ENCODE measurements at regions not wholly inside any gene's neighbourhood (a gene's known extent, or its start where the extent isn't known, plus 50 kb on each side); places are given as distances from the start of the nearest gene placed in this dataset.
"Not testable (repeated sequence)": the region's sequence is repeated elsewhere in the genome, so short reads cannot be mapped to it uniquely, and the experiment has no call there.

- Mint-ChIP-seq H3K27me3 (ENCODE audit: low read depth) (peaks cover 18% of the 10 kb centered on the region), H3K27ac (no peak overlapping the region), H3K9me3 (no peaks in the 10 kb centered on the region), H3K36me3 (ENCODE audit: insufficient read depth in 2 of 2) (no peaks in the 10 kb centered on the region), H3K4me3 (no peak overlapping the region), H3K4me1 (ENCODE audit: low read depth) (no peaks in the 10 kb centered on the region)
- ATAC-seq (replicated peaks in 1 of 2), result no peak
- no peak for DNase-seq
Measured at GRCh38 chr6:845566-845965, 152.6 kb upstream of the EXOC2 start.

- Mint-ChIP-seq H3K36me3 (ENCODE audit: insufficient read depth in 2 of 2) (no peaks in the 10 kb centered on the region), H3K4me1 (ENCODE audit: low read depth) (no peaks in the 10 kb centered on the region), H3K4me3 (no peak overlapping the region), H3K9me3 (no peaks in the 10 kb centered on the region), H3K27ac (no peak overlapping the region), H3K27me3 (ENCODE audit: low read depth) (peaks cover 23% of the 10 kb centered on the region)
- ATAC-seq (replicated peaks in 1 of 2) (no peak), DNase-seq (no peak)
Measured at GRCh38 chr6:845101-845500, 152.2 kb upstream of the EXOC2 start.

- no peak for ATAC-seq (replicated peaks in 1 of 2)
- no peak overlapping the region for H3K4me3 Mint-ChIP-seq
- H3K27ac Mint-ChIP-seq, result no peak overlapping the region
- H3K9me3 Mint-ChIP-seq, result no peaks in the 10 kb centered on the region
- DNase-seq, result no peak
- H3K4me1 Mint-ChIP-seq (ENCODE audit: low read depth), result no peaks in the 10 kb centered on the region
- H3K36me3 Mint-ChIP-seq (ENCODE audit: insufficient read depth in 2 of 2), result no peaks in the 10 kb centered on the region
- H3K27me3 Mint-ChIP-seq (ENCODE audit: low read depth), result peaks cover 20% of the 10 kb centered on the region
Measured at GRCh38 chr6:842141-842540, 149.2 kb upstream of the EXOC2 start.

- no peaks in the 10 kb centered on the region for H3K9me3 Mint-ChIP-seq
- H3K27me3 Mint-ChIP-seq (ENCODE audit: low read depth), result peaks cover 24% of the 10 kb centered on the region
Measured at GRCh38 chr6:841569-841968, 148.6 kb upstream of the EXOC2 start.

GRCh38 chr6:839201-839600 lies 146.3 kb upstream of the EXOC2 start:
- ATAC-seq (replicated peaks in 1 of 2) (no peak), DNase-seq (no peak)
- no peak overlapping the region for H3K27ac Mint-ChIP-seq
- peaks cover 0 to 2% of the 10 kb centered on the region in 2 donors for H3K9me3 Mint-ChIP-seq
- peaks cover 2% of the 10 kb centered on the region in 2 donors for H3K36me3 Mint-ChIP-seq (ENCODE audit: insufficient read depth in 2 of 2)
- H3K4me1 Mint-ChIP-seq (ENCODE audit: low read depth), result no peaks in the 10 kb centered on the region
- peaks cover 31% of the 10 kb centered on the region for H3K27me3 Mint-ChIP-seq (ENCODE audit: low read depth)
- H3K4me3 Mint-ChIP-seq, result no peak overlapping the region

More at GRCh38 chr6:841569-841968, 148.6 kb upstream of the EXOC2 start:
- no peak overlapping the region for H3K4me3 Mint-ChIP-seq
- no peaks in the 10 kb centered on the region for H3K4me1 Mint-ChIP-seq (ENCODE audit: low read depth)
- ATAC-seq (replicated peaks in 1 of 2), result no peak
- no peak for DNase-seq
- H3K36me3 Mint-ChIP-seq (ENCODE audit: insufficient read depth in 2 of 2), result no peaks in the 10 kb centered on the region
- no peak overlapping the region for H3K27ac Mint-ChIP-seq

- H3K9me3 Mint-ChIP-seq, result peaks cover 3 to 5% of the 10 kb centered on the region in 2 donors
- no peaks in the 10 kb centered on the region for H3K4me1 Mint-ChIP-seq (ENCODE audit: low read depth)
- H3K4me3 Mint-ChIP-seq, result no peak overlapping the region
- peaks cover 2% of the 10 kb centered on the region in 2 donors for H3K36me3 Mint-ChIP-seq (ENCODE audit: insufficient read depth in 2 of 2)
- ATAC-seq (replicated peaks in 1 of 2), result no peak
- peaks cover 29% of the 10 kb centered on the region for H3K27me3 Mint-ChIP-seq (ENCODE audit: low read depth)
- no peak overlapping the region for H3K27ac Mint-ChIP-seq
- DNase-seq, result no peak
Measured at GRCh38 chr6:837380-837779, 144.4 kb upstream of the EXOC2 start.

GRCh38 chr6:836276-836853 lies 143.4 kb upstream of the EXOC2 start:
- ATAC-seq (replicated peaks in 1 of 2), result no peak
- no peak overlapping the region for H3K27ac Mint-ChIP-seq
- H3K36me3 Mint-ChIP-seq (ENCODE audit: insufficient read depth in 2 of 2), result peaks cover 2% of the 10 kb centered on the region in 2 donors
- DNase-seq, result no peak
- peaks cover 23% of the 10 kb centered on the region for H3K27me3 Mint-ChIP-seq (ENCODE audit: low read depth)
- H3K4me3 Mint-ChIP-seq, result no peak overlapping the region
- H3K9me3 Mint-ChIP-seq, result peaks cover 3 to 6% of the 10 kb centered on the region in 2 donors
- no peaks in the 10 kb centered on the region for H3K4me1 Mint-ChIP-seq (ENCODE audit: low read depth)

- Mint-ChIP-seq H3K4me3 (no peak overlapping the region), H3K27me3 (ENCODE audit: low read depth) (peaks cover 19% of the 10 kb centered on the region), H3K9me3 (peaks cover 3 to 7% of the 10 kb centered on the region in 2 donors), H3K27ac (no peak overlapping the region), H3K36me3 (ENCODE audit: insufficient read depth in 2 of 2) (peaks cover 2 to 3% of the 10 kb centered on the region in 2 donors), H3K4me1 (ENCODE audit: low read depth) (no peaks in the 10 kb centered on the region)
- ATAC-seq (replicated peaks in 1 of 2) (no peak), DNase-seq (no peak)
Measured at GRCh38 chr6:835476-836160, 142.7 kb upstream of the EXOC2 start.

- DNase-seq (no peak), ATAC-seq (replicated peaks in 1 of 2) (no peak)
- Mint-ChIP-seq H3K27me3 (ENCODE audit: low read depth) (peaks cover 13% of the 10 kb centered on the region), H3K4me1 (ENCODE audit: low read depth) (no peaks in the 10 kb centered on the region), H3K4me3 (no peak overlapping the region), H3K36me3 (ENCODE audit: insufficient read depth in 2 of 2) (peaks cover 2 to 4% of the 10 kb centered on the region in 2 donors), H3K27ac (no peak overlapping the region), H3K9me3 (peaks cover 3 to 8% of the 10 kb centered on the region in 2 donors)
Measured at GRCh38 chr6:834866-835265, 141.9 kb upstream of the EXOC2 start.

- Mint-ChIP-seq H3K9me3 (peaks cover 3 to 8% of the 10 kb centered on the region in 2 donors), H3K27ac (no peak overlapping the region), H3K36me3 (ENCODE audit: insufficient read depth in 2 of 2) (peaks cover 2 to 4% of the 10 kb centered on the region in 2 donors), H3K4me1 (ENCODE audit: low read depth) (no peaks in the 10 kb centered on the region), H3K4me3 (no peak overlapping the region), H3K27me3 (ENCODE audit: low read depth) (peaks cover 20% of the 10 kb centered on the region)
- DNase-seq, result no peak
- no peak for ATAC-seq (replicated peaks in 1 of 2)
Measured at GRCh38 chr6:834190-834589, 141.3 kb upstream of the EXOC2 start.

GRCh38 chr6:832804-833203 lies 139.9 kb upstream of the EXOC2 start:
- H3K27me3 Mint-ChIP-seq (ENCODE audit: low read depth), result peaks cover 22% of the 10 kb centered on the region
- not testable (repeated sequence) for H3K9me3 Mint-ChIP-seq; H3K4me1 Mint-ChIP-seq (ENCODE audit: low read depth); H3K27ac Mint-ChIP-seq; H3K4me3 Mint-ChIP-seq; ATAC-seq (replicated peaks in 1 of 2); H3K36me3 Mint-ChIP-seq (ENCODE audit: insufficient read depth in 2 of 2); DNase-seq

GRCh38 chr6:830667-831327 lies 137.9 kb upstream of the EXOC2 start:
- Mint-ChIP-seq H3K27ac (no peak overlapping the region), H3K9me3 (peaks cover 9 to 19% of the 10 kb centered on the region in 2 donors), H3K4me3 (no peak overlapping the region), H3K36me3 (ENCODE audit: insufficient read depth in 2 of 2) (peaks cover 4 to 8% of the 10 kb centered on the region in 2 donors), H3K4me1 (ENCODE audit: low read depth) (no peaks in the 10 kb centered on the region), H3K27me3 (ENCODE audit: low read depth) (peaks cover 16% of the 10 kb centered on the region)
- ATAC-seq (replicated peaks in 1 of 2), result no peak
- no peak for DNase-seq

GRCh38 chr6:829656-830055 lies 136.7 kb upstream of the EXOC2 start:
- H3K4me3 Mint-ChIP-seq, result no peak overlapping the region
- peaks cover 13 to 21% of the 10 kb centered on the region in 2 donors for H3K9me3 Mint-ChIP-seq
- ATAC-seq (replicated peaks in 1 of 2), result no peak
- no peak for DNase-seq
- peaks cover 24% of the 10 kb centered on the region for H3K27me3 Mint-ChIP-seq (ENCODE audit: low read depth)
- H3K27ac Mint-ChIP-seq, result no peak overlapping the region
- H3K36me3 Mint-ChIP-seq (ENCODE audit: insufficient read depth in 2 of 2), result peaks cover 4 to 10% of the 10 kb centered on the region in 2 donors
- H3K4me1 Mint-ChIP-seq (ENCODE audit: low read depth), result no peaks in the 10 kb centered on the region
